ENCODE measurements at regions not wholly inside any gene's neighbourhood (a gene's known extent, or its start where the extent isn't known, plus 50 kb on each side); places are given as distances from the start of the nearest gene placed in this dataset.
"Not testable (repeated sequence)": the region's sequence is repeated elsewhere in the genome, so short reads cannot be mapped to it uniquely, and the experiment has no call there.

DNA sequence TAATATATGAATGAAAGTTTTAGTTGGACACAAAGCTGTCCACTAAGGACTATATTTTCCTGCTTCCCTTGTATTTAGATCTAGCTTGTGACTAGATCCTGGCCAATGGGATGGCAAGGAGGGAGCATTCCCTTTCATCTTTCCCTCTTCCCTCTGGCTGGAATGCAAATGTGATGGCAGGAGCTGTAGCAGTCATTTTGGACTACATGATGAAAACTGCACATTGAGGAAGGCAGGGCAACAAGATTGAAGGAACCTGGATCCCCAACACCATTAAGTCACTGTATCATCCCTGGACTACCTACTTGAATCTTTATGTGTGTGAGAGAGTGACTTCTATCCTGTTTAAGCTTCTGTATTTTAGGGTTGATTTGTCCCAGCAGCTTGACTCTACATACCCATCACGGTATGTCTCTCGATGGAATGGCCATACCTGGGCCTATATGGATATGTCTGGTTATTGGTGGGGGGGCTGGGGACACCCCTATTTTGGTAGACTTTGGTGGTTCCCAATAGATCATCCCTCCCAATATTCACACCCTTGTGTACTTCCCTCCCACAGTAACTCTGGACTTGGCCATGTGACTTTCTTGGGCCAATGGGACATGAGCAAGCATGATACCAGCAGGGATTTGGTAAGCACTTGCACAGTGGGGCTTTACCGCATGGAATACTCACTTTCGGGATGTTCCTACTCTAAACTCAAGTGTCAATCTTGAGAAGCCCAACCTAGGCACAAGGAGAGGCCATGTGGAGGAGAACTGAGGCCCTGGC, 128.5 kb downstream of the VEGFA start:
- DNase-seq: no peak

DNA sequence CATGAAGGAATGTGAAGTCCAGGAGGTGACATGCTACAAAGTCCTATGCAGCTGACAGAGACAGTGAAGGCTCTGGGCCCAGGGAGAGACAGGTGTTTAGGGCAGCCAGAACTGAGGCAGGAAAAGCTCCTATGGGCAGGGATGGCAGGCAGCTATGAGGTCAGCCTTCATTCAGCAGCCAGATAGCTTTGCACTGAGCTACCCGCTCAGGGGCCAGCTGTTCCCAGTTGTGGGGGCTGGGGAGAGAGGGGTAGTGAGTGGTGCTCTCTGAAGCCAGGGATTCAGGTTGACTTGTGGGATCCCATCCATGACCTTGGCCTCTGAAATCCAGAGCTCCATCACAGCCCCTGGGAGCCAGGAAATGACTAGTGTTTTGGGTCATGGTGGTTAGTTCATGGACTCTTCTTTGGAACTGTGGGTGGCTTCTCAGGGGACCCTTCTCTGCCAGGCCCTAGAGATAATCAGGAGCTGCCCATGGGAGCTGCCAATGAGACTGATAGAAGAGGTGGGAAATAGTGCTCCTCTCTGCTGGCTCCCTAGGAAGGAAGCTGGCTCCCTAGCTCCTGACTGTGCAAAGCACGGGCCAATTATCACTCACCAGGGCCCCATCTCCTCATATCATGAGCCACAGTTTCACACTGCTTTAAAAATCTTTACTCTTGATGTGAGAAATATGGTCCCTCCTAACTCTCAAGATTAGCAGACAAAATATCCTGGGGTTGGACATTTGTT, 127.7 kb downstream of the VEGFA start:
- DNase-seq: no peak

DNA sequence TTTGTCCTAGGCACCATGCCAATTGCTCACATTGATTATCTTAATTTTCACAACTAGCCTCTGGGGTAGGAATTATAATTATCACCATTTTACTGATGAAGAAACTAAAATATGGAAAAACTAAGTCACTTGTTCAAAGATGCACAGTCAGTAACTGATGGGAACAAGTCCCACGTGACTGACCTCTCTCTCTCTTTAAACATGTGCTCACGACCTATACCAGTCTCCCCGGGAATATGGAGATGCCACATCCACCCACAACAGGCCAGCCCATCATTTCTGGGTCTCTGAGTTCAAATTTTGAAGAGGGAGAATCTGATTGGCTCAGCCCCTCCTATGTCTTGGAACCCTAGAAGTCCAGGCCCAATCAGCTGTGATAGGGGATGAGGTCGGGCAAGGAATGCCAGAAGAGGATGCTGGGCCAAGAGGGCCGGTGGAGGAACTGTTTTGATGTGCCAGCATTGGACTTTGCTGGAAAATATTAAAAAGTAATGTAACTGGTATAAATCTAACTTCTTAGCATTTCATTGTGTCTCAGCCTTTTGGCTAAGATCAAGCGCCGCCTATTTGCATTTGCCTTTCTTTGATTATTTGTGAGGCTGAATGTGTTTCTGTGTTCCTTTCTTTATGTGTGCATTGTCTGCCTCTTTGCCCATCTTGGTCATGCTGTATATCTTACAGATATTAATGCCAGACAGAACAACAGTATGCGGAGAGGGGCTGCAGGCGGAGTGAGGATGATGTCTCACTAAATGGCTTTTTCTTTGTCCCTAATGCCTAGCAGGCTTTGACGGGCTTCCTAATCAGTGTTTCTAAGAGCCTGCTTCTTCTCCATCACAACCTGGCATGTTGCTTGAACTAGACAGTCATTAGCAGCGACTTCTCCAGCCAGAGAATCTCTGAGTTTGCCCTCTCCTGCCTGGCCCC, 126.6 kb downstream of the VEGFA start:
- no peak for DNase-seq

DNA sequence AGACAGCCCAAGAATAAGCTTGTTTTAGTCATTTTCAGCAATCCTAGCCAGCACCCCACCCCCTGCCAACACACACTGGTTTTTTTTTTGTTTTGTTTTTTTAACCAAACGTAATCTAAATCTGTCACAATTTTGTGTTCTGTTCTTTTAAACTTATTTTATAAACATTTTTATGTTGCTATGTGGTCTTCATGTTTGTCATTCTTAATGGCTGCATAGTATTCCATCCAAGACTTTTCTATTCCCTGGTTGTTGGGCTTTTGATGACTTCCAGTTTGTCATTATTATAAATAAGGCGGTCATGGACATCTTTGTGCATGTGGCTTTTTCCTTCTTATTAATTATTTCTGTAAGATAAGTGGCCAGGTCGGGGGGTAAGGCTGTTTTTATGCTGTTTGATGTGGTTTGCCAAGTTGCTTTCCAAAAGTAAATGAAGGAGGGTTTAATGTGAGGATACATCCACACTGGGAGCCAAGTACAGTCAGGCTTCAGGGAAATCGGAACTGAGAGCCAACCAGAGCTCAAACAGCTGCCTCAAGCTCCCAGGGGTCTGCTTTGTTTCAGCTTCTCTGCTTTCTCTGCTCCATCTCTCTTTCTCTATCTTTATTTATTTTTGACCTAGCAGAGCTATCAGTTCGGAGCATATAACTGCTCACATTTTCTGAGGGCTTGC, 125.8 kb downstream of the VEGFA start:
- no peak for DNase-seq

DNA sequence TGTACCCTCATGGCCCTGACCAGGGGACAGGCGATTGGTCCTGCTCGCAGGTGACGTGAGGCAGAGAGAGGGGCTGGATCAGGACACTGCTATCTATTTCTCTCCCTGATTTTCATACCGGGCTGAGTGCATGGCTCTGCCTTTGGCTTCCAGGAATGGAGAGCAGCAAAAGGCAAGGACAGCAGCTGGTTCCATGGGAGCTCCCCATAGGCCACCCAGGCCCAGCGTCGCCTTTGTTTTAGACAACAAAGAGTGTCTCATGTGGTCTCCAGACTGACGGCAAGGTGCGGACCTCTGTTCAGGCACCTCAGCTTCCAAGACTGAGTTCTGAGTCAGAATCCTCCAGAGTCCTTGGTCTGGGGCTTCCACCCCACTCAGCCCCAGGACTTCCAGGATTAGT, 123.1 kb downstream of the VEGFA start:
- DNase-seq: no peak

DNA sequence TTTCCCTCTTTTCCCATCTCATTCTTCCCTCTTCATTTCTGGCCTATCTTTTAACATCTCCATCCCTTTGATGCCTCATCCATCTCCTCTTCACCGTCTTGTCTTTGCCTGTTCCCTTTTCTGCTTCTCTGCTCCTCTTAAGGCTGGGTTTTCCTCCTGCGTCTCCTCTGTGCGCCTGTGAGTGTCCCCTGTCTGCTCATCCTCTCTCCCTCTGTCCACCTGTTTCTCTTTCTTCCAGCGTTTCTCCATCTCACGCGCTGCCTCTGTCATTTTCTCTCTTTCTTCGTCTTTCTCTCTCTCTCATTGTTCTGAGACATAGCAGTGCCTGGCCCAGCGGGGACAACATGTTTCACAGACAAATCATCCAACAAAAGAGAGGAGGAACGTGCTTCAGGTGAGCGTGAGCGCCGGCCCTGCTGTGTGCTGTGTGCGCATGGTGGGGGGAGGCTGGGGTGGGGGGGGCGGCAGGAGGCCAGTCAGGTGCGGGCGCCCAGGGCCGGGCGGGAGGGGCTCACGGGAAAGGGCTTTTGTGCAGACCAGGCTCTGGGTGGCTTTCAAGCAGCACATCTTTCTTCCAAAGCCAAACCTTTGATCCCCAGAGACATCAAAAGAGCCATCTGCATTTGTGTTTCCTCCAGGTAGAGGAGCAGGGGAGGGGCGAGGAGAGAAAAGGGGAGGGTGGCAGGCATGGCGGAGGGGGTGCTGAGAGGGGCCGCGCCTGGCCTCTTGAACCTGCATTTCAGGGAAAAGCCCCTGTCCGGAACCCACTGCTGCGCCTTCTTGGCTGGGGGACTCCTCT, 121.3 kb downstream of the VEGFA start:
- DNase-seq: no peak

DNA sequence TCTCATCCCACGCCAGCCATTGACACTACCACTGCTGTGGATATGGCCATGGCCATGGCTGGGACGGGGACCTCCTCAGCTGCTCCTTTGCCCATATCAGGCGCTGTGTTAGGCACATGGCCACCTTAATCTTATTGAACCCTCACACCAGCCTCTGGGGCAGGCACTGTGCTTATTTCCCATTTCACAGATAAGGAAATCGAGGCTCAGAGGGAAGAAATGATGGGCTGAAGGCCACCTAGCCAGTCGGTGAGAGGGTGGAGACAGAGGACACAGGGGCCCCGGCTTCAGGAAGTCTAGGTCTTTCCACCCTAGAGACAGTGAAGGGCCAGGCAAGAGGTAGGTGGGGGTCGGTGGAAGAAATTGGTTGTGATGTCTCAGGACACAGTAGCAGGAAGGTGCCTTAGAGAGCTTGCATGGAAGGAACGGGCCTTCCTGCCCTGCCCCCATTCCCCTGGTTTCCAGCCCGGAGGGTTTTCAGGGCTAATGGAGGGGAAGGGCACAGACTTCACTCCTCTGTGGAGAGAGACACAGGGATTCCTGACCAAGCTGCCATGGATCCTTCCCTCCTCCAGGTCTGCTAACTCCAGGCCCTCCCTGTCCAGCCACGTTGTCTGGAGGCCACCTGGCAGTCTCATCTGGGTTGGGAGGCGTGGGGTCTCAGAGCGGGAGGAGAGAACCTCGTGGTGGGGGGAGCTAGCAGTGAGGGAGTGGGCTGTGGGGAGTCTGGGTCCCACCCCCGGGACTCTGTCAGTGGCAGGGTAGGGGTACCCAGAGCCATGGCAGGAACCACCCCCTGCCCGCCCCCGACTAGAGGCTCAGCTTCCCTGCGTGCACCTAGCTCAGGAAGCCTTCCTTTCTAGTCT, 120.4 kb downstream of the VEGFA start:
- no peak for DNase-seq

DNA sequence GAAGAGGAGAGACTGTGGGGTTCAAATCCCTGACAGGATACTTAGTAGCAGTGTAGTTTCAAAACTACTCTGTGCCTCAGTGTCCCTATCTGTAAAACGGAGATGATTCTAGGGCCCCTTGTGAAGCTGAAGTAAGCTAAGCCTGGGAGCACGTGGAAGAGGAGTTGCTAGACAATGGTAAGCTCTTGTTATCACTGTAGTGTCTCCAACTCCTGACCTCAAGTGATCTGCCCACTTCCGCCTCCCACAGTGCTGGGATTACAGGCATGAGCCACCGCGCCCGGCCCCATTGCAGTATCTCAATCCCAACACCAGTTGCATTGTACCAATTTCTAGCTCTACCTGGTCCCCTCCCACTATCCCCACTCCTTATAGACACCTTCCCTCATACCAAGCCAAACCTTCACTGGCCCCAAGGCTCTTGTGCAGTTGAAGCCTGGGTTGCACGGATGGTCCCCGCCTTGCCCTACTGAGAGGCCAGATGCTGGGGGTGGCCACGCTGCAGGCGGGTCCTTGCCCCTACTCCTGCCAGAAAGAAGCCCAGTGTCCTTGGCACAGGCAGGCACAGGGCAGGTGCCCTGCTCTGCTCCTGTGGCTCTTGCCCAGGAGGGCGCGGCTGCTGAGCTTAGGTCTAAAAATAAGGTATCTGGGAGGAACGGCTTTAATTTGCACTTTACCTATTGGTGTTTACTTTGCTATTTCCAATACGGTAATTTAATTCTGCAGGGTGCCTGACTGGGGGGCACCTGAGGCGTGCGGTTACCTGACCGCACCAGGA, 118.1 kb downstream of the VEGFA start:
- DNase-seq: no peak

DNA sequence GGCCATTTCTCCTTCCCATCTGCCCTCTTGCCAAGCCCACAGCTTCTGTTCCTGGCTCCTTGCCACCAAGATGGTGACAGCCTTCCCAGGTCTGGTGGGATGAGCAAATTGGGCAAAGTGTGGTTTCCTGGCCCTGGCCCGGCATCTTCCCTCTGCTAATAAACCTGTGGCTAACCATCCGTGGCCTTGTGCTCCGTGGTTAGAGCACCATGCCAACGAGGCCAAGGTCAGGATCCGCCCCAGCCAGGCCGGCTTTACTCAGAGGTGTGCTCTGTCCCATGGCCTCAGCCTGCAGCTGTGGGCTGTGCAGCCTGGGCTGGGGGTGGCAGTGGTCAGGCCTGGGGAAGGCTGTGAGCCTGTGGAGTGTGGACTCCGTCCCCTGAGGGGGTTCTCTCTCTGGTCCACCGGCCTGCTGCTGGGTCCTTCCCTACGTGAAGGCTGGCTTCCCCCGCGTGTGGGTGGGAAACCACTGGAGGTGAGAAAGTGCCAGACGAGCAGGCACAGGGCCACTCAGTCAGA, 117.4 kb downstream of the VEGFA start:
- DNase-seq: no peak

DNA sequence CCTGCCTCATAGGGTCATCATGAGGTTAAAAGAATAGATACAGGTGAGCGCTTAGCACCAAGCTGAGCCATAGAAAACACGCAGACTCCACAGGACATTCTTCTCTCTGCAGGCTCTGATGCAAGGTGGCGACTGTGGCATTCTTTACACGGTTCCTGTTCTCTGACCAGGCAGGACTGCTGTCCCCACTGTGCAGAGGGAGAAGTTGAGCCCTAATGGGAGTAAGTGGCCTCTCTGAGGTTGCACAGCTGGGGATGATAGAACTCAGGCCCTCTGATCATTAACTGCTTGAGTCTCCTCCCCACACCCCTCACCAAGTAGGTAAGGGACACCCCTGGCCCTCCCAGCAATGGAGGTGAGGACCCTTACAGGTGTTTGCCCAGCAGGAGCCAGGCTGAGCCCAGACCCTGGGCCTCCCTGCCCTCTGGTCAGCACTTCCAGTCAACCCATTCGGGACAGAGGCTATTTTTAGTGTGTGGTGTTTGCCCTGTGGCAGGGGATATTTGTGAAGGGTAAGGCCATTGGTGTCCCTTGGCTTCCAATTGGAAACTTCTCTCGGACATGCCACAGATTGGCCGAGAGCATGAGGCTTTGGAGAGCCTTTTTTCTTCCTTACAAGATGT, 116.8 kb downstream of the VEGFA start:
- DNase-seq: no peak

DNA sequence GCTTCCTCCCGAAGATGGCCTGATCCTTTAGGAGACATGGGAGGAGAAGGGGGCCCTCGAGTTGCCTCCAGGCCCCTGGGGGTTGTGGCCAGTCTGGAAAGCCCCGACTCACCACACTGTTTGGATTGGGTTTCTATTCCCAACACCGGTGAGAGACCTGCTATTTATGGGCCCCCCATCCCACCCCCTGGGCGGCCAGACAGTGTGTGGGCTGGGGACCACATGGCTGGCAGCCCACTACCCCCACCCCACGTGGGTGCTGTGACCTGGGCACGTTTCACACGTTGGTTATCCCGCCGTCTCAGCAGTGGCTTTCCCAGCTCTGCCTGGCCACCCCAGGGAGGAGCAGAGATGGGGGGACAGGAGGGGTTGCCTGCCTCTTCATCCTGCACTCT, 116.1 kb downstream of the VEGFA start:
- DNase-seq: no peak

DNA sequence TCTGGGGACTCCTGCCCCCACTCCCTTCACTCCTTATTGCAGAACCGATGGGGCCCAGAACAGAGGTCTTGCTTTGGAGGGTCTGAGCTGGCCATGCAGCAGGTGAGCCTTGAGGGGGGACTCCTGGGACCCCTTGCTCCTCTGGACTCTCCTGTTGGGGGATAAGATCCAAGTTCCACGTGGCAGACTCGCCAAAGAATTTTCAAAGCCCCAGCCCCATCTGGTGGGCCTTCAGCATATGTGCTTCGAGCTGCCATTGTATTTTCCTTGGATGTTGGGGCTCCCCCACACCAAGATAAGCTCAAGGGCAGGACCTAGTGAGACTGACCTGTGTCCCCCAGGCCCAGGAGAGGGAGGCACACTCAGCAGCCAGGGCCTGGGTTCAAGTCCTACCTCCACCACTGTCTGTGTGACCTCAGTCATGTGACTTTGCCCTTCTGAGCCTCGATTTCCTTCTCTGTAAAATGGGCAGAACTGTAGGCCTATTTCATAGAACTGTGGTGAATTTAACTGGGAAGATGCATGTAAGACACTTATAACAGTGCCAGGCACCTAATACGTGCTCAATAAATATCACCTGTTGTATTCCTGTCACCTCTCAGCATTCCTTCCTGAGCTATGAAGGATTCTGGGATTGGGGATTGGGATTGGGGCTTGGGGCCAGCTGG, 115.5 kb downstream of the VEGFA start:
- no peak for DNase-seq

DNA sequence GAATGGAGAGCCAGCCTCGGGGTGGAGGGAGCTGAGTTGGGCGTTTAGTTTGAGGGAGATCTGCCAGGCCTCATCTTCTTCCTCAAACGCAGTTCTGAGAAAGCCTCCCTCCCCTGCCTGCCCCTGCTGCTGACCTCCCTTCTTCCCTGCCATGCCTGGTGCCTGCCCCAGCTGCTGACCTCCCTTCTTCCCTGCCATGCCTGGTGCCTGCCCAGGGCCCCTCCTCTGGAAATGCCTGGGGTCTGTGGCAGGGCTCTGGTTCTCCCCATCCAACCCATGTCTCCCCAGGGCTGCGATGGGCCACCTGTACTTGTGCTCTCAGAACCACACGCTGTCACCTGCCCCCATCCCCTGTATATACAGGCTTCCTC, 114.6 kb downstream of the VEGFA start:
- no peak for DNase-seq

DNA sequence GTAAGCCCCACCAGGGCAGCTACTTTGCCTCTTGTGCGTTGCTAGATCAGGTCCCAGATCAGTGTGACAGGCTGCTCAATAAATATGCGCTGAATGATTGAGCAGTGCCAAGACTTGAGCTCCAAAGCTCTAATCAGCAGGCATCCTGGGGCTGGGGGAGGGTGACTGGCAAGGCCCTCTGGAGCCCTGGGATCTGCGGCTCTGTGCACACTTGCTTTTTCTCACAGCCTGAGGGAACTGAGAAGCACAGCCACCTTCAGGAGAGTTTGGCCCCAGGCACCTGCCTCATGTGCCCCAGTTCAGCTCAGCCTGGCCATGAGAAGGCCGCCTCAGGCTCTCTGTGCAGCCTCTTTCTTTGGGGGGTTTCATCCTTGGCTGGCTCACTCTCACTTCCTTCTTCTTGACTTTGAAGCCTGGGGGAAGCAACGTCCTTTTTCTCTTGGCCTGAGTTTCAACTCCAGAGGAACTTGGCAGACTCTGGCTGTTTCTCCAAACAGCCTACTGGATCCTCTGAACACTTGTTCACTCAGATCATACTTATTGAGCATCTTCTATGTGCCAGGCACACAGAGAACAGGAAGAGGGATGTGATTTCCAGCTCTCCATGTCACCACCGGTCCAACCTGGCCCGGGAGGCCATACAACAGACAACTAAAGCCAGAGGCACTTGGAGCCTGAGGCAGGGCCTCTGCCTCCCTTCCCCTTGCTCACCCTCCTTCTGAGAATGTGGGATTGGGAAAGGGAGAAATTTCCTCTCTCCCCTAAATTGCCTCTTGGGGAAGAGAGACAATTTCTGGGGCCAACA, 114.0 kb downstream of the VEGFA start:
- no peak for DNase-seq

DNA sequence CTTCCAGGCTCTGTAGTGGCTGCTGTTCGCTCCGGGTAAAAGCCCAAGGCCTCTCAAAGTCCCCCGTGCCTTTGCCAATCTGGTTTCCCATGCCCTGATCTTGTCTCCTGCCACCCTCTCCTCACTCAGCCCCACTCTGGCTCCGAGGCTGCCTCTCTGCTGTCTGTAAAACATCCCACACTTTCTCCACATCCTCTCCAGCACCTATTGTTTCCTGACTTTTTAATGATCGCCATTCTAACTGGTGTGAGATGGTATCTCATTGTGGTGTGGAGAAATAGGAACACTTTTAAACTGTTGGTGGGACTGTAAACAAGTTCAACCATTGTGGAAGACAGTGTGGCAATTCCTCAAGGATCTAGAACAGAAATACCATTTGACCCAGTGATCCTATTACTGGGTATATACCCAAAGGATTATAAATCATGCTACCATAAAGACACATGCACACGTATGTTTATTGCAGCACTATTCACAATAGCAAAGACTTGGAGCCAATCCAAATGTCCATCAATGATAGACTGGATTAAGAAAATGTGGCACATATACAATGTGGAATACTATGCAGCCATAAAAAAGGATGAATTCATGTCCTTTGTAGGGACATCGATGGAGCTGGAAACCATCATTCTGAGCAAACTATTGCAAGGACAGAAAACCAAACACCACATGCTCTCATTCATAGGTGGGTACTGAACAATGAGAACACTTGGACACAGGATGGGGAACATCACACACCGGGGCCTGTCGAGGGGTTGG, 112.9 kb downstream of the VEGFA start:
- not testable (repeated sequence) for DNase-seq

DNA sequence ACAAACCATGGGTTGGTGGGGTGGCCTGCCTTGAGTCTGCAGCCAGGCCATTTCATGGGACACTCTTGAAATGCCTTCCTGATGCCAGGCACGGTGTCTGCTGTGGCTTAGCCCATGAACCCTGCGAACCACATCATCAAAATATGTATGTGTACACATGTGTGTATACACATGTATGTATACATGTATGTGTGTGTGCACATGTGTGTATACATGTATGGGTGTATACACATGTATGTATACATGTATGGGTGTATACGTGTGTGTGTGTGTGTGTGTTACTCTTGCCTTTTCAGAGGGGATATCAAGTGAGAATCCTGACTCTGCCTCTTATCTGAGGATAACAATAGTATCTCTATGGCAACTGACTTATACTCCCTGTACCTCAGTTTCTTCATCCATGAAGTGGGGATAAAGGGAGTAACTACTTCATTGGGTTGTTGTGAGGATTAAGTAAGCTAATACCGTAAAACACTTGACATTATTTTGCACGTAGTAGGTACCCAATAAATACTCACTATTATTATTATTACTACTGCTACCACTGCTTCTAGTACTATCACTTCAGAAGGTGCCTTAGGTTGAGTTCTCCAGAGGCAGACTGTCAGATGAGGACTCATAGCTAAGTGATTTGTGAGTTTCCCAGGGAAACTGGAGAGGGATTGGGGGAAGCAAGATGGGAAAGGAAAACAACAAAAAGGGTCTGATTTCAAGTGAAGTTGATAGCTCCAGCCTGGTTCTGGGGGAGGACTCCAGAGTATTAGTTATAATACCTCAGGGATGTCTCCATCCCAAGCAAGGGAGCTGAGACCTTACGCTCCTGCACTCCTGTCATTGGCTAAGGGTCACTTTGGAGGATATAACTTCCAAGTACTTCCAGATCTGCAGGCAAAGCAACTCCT, 110.5 kb downstream of the VEGFA start:
- no peak for DNase-seq
